Stimulated activated CD4-positive, alpha-beta T cell treated with anti-CD3 and anti-CD28 coated beads, Interleukin-12 subunit alpha, Interleukin-12 subunit beta, amount 100 ng/mL, for 48 hours (primary cell): ENCODE measurements at regions not wholly inside any gene's neighbourhood (a gene's known extent, or its start where the extent isn't known, plus 50 kb on each side); places are given as distances from the start of the nearest gene placed in this dataset.

ENCODE experiments used
- DNase-seq, 3 donors: peaks; one replicate each; pipeline ENCODE4 v3.0.0-alpha.2; 2020; ENCODE audit warnings: low read depth in 2 of 3, low spot score in 1 of 3

DNA sequence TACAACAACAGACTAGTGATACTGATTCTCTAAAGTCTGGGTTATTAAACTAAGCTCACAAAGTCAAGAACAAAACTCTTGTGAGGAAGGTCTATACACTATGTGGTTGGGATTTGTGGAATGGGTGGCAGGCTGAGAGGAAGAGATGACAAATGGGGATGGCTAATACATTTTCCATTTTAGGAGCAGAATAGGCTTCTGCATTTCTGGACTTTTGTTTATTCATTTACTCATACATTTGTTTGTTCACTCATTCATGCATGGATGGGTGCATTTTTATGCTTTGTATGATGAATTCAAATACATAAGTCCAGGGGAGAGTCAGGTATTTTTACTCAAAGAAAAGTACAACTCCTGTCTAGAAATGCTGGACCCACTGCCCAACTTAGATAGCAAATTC is 637.4 kb upstream of the CDH2 start:
- DNase-seq, result no peak

DNA sequence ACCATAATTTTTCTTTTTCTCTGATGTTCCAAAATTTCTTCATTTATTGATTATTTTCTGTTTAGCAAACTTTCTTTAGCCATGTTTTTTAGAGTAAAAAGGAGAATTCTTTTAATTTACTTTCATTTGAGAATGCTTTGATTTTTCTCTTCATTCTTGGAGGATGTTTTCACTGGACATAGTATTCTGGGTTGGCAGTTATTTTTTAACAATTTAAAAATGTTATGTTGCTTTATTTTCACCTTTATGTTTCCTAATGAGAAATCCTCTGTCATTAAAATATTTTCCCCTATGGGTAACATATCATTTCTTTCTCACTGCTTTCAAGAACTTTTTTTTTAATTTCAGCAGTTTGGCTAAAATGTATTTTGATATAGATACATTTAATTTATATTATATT is 631.4 kb upstream of the CDH2 start:
- no peak for DNase-seq

DNA sequence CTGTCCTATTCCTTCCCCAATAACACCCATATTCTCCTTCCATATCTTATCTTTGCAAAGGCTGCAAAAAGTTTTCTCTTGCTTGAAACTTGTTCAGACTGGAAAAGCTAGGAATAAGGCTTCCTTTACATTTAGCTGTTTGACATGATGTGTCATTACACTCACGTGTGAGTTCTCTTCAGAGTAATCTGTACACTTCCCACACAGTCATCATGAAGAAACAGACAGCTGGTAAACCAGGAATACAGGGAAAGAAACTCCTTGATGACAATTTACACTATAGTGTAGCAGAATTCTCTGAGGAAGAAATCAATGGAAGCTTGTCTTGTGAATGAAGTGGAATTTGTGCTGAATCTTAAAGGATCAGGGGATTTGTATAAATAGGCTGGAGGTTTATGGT is 628.6 kb upstream of the CDH2 start:
- DNase-seq, result no peak

DNA sequence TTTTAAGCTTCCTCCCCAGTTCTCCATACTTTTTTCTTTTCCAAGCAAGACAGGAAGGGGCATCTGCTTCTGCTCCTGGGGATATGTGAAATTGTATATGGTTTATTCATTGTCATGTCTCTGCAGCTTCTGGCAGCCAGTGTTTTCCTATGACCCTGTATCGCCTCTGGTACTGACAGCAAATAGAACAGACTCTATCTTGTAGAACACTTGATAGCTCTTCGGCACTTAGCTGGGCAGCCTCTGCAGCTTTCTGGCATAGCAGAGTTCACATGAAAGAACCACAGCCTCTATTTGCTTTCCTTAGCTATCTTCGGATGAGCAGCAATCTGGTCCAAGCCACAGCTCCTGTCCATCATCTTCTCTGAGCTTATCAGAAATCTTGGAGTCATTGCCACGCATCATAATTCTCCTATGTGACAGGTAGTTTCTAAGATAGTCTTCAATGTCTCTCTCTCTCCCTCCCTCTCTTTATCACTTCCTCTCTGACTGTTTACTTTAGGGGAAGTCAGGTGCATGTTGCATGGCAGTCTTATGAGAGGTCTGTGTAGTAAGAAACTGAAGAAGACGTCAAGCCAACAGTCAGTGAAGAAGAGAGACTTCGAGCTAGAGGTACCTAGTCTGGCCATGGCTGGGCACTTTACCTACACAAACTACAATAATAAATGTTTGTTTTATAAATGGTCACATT is 627.7 kb upstream of the CDH2 start:
- DNase-seq, result no peak

DNA sequence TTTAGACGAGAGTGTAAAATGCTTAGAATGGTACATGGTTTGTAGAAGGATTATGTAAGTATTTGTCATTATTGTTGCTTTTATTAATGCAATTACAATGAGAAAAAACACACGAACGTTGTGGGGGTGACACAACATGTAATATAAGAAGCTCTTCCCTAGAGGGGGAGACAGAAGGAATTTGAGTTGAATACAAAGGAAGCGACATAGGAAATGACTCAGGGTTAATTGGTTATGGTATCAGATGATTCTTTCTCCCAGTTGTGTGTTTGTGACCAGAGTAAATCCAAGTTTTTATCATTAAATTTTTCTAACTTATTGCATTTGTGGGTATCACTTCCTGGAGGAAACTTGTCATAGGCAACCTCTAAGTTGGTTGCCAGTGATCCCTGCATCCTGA is 625.6 kb upstream of the CDH2 start:
- DNase-seq, result no peak

DNA sequence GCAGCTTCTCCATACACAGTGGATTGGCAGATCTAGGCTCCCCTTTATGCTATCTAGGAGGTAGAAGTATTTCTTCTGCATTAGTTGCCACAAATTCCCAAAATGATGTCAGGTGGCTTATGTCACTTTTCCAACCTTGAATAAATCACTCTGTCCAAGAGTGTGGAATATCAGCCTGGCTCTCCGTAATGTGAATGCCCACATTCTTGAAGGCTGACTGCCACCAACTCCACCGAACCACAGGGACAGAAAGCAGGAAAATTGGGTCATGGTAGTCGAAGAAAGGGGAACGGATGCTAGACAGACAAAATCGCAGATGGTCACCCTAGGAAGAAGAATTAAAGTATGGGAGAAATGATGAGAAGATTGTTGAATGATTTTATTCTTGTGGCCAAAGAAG is 624.9 kb upstream of the CDH2 start:
- no peak for DNase-seq

DNA sequence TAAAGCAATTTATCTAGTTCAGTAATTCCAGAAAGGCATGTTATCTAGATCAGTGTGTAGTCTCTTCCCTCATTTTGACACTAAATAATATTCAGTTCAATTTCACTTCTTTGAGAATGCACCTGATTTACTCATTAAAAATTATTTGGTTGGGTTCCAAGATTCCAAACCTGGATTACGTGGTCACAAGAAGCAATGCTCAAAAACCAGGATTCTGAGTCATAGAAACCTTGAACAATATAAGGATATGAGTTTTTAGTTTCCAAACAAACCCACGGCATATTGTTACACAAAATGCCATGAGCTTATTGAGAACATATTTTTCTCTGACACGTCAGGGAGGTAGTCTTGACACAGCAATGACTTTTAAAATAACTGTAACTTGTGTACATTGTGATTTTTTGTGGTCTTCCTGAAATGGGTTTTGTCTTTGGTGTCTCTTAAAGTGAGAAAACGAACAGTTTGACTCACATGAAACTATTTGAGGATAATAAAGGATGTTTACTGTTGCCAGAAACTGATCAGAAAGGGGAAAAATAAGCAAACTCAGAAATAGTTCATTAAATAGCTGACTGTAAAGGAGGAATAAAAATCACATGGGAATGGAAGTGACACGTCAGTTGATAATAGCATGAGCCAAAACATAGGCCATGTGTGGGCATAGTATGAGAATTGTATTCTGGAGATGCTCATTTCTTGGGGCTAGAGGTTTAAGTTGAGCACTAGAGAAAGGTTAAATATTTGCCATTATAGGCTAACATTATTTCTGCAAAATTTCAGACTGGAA is 617.7 kb upstream of the CDH2 start:
- DNase-seq, result no peak

DNA sequence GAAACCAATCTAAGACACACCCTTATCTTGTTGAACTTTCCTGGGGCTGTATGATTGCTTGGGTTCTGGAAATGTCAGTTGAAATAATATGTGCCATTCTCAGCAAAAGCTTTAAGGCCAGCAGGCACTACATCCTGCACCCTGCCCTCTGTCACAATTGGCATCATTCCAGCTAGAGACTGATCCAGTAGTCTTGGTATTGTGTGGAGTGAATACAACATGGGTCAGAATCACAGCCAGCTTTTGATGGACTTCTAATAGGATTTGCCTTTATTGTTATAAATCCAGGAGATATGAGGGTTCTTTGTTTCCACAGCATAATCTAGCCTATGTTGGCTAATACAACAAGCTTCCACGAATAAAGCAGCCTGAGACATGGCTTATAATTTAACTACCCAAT is 617.0 kb upstream of the CDH2 start:
- no peak for DNase-seq

DNA sequence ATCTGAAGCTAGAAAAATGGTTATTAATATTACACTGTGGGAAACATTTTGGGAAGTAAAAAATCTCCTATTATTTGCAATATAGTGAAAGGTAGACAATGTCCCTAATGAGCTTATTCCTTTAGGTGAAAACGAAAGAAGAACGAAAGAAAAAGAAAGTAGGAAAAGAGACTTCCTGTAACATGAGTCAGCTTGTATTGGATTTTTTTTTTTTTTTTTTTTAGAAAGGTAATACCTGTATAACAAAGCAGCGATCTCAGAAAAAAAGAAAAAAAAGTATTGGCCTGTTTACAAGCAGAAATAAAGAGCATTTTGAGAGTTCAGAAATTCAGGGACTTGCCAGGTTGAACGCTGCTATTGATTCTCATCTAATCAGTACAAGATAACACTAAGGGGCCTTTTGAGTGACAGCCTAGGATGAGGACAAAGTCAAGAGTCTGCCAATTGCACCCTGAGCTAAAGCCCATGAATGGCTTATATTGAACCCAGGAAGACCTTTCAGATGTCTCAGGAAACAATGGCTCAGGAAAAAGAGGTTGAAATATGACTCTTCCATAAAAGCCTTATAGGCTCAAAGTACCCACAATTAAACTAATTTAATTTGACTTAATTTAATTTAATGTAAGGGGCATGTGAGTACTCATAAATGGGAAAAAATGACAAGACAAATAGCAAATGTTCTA is 615.6 kb upstream of the CDH2 start:
- no peak for DNase-seq

DNA sequence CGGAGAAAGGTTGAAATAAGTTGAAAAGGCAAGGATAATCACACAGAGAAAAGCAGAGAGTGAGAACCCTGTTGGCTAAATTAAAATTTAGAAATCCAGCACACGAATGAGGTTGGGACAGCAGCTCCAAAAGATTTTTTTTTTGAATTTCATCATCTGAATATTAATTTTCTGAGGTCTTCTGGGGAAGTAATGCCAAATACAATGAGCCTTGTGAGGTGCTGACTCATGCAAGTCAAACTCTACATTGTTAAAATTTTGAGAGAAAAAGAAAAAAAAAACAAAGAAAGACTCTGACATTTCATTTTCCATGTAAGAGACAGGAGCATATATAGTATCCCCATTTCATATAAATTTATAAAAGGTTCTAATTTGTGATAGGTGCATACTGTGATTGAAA is 614.2 kb upstream of the CDH2 start:
- no peak for DNase-seq

DNA sequence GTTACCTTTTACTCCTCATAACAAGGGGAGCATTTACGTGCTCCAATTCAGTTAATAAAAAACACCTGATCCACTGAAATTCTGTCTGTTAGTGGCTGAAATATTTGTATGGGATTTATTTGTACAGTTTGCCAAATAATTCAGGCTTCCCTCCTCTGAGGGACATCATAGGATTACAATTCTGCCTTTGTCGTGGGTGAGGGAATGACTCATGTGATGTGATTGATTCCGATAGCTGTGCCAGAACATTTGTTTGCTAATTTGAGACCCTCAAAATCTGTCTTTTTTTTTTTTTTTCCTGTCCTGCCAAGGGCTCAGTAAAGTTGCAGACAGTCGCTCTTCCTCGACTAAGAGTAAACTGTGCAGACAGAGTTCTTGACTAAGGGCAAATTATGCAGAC is 612.6 kb upstream of the CDH2 start:
- no peak for DNase-seq

DNA sequence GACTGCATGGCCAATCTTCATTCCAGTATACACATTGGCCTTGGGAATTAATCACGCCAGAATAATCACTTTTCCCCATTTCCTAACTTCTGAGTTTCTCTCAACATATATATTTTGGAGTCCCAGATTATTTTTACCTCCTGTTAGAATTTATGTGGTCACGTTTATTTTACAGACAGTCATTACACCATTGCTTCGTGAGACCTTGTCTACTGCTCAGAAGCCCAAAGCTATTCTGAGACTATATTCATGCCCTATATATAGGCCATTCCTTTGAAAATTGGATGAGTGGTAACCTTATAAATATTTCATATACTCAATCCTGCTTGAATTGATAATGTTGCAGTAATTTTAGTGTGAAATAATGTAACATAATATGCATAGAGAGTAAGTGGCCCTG is 610.0 kb upstream of the CDH2 start:
- DNase-seq, result no peak

DNA sequence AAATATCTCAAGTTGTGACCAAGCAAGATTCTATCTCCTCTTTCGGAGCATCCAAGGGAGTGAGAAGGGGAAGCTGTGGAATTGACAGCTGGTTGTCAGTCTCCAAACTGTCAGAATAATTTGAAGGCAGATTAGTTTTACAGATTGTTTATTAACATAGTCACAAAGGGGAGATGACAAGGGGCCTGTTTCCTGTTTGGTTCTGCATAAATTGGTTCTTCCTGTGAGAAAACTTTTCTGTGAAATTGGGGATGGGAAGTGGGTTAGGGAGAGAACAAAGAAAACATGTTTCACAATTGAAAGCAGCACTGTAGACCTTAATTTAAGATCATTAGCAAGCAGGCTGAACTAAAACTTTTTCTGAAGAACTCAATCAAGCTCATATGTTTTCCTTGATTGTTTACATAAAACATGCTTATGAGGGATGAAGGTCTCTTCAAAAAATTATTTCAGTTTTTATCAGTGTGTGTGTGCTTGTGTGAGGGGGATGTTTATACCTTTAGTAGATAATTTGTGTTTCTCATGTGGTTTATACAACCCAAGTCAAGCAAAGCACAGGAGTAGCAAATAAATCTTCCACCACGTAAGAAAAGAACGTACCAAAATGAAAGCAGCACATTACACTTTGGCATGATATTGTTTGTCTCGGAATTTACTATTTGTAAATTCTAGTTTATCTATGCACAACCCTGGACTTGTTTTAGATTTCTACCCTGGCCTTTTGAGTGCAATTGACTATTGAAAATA is 604.9 kb upstream of the CDH2 start:
- DNase-seq, result no peak

DNA sequence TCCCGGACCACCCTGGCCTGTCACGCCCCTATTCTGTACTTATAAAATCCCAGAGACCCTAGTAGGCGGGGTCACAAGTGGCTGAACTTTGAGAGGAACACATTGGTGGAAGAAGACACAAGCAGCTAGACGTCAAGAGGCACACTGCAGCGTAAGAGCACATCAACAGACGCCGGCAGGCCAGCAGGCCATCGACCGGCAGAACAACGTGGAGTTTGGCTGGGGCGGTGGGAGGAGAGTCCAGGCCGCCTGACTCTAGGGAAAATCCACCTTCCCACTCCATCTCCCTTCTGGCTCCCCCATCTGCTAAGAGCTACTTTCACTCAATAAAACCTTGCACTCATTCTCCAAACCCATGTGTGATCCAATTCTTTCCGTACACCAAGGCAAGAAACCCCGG is 601.8 kb upstream of the CDH2 start:
- DNase-seq, result no peak

DNA sequence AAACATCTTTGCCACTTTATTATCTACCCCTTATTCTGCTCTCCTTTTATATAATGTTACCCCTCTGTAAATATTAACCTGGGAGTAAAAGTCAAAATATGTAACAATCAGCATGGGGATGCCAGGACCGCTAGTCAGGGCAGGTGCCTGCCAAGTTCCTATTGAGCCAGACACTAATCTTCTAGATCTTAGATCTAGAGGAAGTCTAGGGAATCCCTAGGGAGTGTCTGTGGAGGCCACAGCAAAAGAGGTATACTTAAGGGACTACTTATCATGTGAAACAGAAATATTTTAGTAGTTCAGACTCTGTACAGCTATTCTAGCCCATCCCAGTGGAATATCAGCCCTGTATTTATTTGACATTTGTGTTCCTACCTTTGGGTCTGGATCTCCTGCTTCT is 600.8 kb upstream of the CDH2 start:
- no peak for DNase-seq

DNA sequence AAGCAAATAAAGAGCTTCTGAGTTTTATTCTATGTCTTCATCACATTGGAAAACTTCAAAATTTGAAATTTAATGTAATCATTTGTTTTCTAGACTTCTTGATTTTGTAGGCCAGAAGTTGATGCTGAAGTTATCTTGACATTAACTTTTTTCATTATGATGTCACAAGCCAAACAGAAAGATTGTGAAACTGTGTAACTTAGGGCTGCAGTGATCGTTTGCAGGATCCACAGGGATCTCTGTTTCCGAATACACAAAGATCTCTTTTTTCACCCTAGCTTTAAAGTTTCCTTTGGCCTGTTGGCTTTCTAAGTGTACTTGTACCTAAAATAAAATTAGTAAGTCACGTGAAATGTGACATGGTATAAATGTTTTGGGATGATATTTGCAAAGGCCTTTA is 594.9 kb upstream of the CDH2 start:
- DNase-seq, result no peak

DNA sequence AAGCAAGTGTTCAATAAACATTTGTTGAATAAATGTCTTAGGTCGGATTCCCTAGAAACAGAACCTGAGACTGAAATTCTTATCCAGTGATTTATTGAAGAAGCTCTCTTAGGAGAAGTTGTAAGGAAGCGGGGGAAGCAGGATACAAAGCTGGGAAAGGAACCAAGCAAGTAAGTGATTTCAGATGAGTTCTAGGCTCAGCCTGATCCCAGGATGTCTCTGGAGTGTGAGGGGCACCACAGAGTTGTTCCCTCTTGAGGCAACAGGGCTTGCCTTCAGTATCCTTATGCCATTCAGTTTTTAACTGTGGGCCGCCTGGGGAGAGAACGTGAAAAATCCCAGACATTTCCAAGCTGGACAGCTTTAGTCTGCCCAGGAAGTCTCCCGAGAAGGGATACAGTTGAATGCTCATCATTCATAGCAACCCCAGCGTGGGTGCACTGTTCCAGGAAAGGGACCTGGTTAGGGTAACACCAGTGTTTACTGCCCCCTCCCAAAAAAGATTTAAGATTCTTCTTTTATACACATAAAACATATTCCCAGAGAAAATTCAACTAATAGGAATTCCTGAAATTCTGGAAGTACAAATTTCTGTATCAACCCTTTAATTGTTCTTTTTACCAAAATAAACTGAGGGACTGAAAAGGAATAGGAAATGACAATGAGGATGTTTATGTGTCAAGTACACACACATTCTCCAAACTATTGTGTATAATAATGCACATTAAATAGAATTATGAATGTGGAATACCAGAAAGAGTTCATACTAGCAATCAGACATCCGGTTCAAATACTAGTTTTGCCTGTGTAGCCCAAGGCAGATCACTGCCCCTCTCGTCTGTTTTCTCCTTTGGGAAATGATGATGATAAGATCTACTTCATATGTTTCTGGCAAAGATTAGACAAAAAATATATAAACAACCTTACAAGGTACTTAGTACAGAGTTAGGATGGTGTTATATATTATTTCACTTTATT is 592.1 kb upstream of the CDH2 start:
- no peak for DNase-seq

DNA sequence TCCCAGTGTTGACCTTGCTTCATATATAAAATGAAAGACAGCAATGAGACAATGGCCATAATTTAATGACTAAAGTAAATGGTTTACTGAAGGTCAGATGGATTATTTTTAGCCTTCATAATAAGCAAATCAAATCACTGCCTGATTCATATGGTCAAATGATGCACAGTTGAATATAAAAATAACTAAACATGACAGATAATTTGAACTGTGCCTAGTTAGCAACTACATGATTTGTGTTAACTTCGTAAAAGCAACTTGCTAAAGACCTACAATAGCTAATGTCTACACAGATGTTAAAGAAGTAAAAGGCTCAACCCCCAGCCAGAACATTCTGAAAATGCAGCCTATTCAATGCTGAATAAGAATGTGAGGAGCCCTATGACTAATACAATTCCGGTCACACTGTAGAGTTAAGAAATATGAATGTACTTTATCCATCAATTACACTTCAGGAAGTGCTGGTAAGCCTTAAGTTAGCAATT is 590.8 kb upstream of the CDH2 start:
- DNase-seq, result no peak

DNA sequence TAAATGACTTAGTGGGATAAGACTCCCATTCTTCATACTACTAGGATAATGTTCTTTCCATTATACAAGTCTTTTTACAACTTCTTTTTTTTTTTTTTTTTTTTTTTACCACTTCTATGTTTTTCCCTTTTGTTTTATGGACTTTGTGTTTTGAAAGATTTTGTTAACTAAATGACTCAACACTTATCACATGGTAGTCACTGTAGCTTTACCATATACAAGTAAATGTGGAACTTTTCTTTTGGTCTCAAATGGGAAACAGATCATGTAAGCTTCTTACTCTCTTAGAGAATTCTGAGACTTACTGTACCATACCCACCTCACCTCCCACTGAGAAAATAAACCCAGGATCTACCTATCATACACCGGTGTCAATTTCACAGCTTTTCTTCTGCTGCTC is 590.3 kb upstream of the CDH2 start:
- no peak for DNase-seq

DNA sequence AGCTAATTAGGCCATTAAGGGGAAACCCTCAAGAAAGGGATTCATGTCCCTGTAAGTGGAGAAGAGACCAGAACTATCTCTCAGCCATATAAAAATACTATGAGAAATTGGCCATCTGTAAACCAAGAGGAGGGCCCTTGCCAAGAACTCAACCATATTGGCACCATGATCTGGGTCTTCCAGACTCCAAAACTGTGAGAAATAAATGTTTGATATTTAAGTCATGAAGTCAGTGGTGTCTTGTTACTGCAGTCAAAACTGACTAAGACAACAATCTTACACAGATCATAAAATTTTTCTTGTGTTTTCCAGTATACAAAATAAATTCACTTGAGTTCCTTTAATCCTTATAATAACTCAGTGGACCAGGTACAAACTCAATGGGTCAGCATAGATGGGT is 589.8 kb upstream of the CDH2 start:
- no peak for DNase-seq
